NCI-H146 (cell line): ENCODE measurements at regions not wholly inside any gene's neighbourhood (a gene's known extent, or its start where the extent isn't known, plus 50 kb on each side); places are given as distances from the start of the nearest gene placed in this dataset.

Source experiments
- DNase-seq: peaks from one replicate; lab custom pipeline; 2025; lab: John Stamatoyannopoulos, UW

GRCh38 chr3:109903100-109903499, 565.8 kb upstream of the DPPA4 start:
- no peak for DNase-seq

GRCh38 chr3:109910772-109911171, 573.4 kb upstream of the DPPA4 start:
- DNase-seq, result no peak

DNA sequence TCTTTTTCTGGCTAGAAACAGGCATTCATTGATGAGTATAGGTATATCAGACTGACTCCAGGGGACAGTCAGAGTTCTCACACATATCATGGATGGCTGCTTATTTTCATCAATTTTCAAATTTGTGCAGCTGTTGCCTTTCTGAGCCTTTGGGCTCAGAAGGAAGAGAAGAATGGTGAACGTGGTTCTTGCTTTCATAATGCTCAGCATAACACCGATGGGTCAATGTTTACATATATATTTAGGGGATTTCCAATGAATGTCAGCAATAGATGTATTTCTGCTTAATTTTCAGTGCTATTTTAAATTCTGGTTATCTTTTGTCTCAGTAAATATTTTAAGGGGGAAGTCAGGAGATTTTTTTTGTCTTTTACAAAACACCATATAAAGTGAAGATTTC, 581.4 kb upstream of the DPPA4 start:
- DNase-seq, result no peak

DNA sequence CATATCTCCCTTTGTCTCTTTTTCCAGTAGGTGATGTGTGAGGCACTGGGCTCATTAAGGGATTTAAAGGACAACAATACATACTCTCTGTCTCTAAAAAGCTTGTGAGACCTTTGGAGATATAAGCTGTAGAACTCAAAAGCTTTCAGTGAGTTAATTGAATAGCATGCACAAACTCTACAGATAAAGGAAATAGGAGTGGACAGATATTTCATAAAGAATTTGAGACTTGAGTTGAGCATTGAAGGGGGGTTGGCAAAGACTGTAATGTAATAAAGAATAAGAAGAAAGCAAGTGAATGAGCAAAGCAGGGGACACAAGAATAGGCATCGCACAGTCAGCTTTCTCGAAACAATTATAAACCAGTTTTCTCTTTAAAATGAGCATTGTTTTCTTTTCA, 583.4 kb upstream of the DPPA4 start:
- no peak for DNase-seq

- no peak for DNase-seq
Observed at GRCh38 chr3:109921509-109921908, 584.2 kb upstream of the DPPA4 start.

GRCh38 chr3:109922856-109923255, 585.5 kb upstream of the DPPA4 start:
- DNase-seq, result no peak

GRCh38 chr3:109923431-109923830, 586.1 kb upstream of the DPPA4 start:
- no peak for DNase-seq

- DNase-seq, result no peak
Observed at GRCh38 chr3:109924196-109924595, 586.9 kb upstream of the DPPA4 start.

GRCh38 chr3:109926376-109926775, 589.0 kb upstream of the DPPA4 start:
- DNase-seq, result no peak

- DNase-seq, result no peak
Observed at GRCh38 chr3:109927161-109927560, 589.8 kb upstream of the DPPA4 start.

DNA sequence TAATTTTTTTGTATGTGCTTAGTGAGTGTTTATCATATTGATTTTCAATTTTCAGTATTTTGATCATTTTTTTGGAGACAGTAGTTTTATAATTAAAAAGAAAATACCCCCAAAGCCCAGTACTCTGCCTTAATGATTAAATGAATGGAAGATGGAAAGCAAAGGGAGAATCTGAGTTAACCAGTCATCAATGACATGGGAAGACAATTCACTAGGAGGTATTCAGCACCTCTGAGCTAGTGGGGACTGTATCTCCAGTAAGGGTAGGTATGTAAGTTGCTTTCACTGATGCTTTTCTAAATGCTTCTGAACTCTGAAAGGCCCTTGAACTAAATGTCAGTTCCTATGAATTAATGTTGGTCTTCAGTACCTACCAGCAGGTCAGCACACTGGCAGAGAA, 590.4 kb upstream of the DPPA4 start:
- DNase-seq, result no peak

DNA sequence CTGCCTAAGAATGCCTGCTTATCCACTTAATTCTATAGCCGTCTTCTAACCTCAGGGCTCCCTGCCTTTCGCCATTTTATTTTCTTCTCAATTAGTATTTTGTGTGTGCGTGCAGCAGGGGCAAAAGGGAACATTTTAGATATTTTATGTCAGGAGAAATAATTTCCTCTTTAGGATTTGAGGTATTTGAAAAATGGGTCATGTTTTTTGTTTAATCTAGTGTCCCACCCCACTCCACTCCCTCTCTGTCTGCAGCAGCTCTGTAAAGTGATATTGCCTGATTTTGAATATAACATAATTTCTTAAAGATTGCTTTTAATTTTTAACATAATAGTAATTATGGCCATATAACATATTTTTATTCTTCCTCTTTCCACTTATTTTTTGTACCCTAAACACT, 593.2 kb upstream of the DPPA4 start:
- DNase-seq, result no peak

DNA sequence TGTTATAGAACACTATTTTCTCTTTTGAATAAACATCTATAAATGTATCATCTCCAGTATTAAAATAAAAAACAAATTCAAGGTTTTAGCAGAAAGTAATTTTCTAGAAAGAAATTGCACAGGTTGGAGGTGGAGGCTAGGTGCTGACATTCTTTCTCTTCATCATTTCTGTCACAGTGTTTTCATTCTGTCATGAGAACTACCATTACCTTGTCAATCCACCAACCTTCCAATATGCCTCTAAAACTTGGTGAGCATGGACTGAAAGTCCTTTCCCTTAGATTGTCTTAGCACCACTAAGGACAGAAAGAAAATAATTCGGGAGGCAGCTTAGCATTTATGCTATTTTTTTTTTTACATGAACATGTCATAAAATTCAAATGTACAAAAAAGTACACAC, 596.2 kb upstream of the DPPA4 start:
- no peak for DNase-seq

GRCh38 chr3:109939817-109940216, 602.5 kb upstream of the DPPA4 start:
- no peak for DNase-seq

DNA sequence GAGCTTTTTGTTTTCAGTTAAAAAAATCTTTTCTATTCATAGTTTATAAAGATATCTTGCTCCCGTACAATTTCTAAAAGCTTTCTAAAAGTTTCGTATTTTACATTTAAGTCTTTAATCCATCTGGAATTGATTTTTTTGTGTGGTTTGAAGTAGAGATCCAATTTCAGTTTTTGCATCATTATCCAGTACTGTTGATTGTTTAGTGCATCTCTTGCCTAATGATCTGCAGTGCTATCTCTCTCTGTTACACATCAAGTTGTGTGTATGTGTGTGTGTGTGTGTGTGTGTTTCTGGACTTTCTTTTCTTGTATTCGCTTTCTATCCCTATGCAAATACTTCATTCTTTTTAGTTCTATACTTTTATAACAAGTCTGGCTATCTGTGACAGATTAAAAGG, 605.8 kb upstream of the DPPA4 start:
- DNase-seq, result no peak

- DNase-seq, result no peak
Observed at GRCh38 chr3:109944836-109945235, 607.5 kb upstream of the DPPA4 start.

GRCh38 chr3:109952924-109953323, 615.6 kb upstream of the DPPA4 start:
- no peak for DNase-seq

DNA sequence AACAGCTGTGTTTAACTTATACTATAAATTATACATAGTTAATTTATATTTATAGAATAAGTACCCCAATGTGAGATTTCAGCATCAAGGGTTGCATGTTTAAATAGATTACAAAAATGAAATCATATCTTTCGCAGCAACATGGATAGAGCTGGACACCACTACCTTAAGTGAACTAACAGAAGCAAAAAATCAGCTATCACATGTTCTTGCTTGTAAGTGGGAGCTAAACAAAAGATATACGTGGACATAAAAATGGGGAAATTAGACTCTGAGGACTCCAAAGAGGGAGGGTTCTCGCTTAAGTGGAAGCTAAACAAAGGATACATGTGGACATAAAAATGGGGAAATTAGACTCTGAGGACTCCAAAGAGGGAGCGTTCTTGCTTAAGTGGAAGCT, 626.5 kb upstream of the DPPA4 start:
- DNase-seq, result peak; percentile 11

DNA sequence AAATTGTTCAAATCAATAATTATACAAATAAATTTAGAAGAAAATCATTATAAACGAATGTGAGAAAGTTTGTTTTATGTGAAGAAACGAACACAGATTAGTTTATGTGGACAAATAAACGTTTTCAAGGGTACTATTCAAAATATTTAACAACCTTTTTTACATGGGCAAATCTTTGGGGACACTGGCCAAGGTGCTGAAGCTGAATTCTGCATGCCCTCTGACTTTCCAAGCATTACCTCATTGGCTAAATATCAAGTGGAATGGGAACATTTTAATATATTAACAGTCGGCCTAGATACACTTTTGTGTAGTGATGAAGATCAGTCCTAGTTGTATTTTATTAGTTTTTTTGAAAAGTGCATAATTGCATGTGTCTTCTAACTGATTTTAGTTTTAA, 636.4 kb upstream of the DPPA4 start:
- no peak for DNase-seq

- DNase-seq, result no peak
Observed at GRCh38 chr3:109977897-109978296, 640.6 kb upstream of the DPPA4 start.

GRCh38 chr3:109982201-109982600, 644.9 kb upstream of the DPPA4 start:
- no peak for DNase-seq

DNA sequence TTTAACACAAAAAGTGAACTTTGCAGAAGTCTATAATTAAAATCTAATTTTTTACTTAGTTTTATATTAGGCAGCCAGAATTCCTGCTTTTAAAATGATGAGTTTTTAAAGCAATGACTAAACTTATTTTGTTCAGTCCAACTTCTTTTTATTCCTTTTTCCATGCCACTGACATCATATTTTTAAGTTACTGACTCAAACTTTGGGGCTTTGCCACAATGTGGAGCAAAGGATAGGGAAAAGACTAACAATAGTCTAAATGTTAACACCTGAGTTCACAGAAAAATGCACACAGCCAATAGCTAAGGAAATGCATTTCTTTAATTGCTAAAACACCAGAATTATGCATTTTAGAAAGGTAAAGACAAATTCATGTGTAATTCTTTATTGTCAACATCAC, 647.6 kb upstream of the DPPA4 start:
- no peak for DNase-seq

GRCh38 chr3:109985943-109986555, 648.7 kb upstream of the DPPA4 start:
- DNase-seq, result no peak

GRCh38 chr3:109994853-109995252, 657.5 kb upstream of the DPPA4 start:
- DNase-seq, result no peak

- DNase-seq, result no peak
Observed at GRCh38 chr3:109995377-109995776, 658.0 kb upstream of the DPPA4 start.
